NCI-H82 treated with DMSO at 0.1 percent for 48 hours (cell line): ENCODE measurements at regions not wholly inside any gene's neighbourhood (a gene's known extent, or its start where the extent isn't known, plus 50 kb on each side); places are given as distances from the start of the nearest gene placed in this dataset.

Experiments
- DNase-seq: peaks from one replicate; lab custom pipeline; 2025; ENCODE audit not compliant: unreplicated experiment; lab: John Stamatoyannopoulos, UW

- no peak for DNase-seq
Measured at GRCh38 chr13:97057176-97057575, 62.9 kb upstream of the OXGR1 start.

GRCh38 chr13:97058391-97058790 is 64.1 kb upstream of the OXGR1 start:
- peak; percentile 93 for DNase-seq

- no peak for DNase-seq
Measured at GRCh38 chr13:97058926-97059325, 64.7 kb upstream of the OXGR1 start.

GRCh38 chr13:97067017-97067895 is 73.0 kb upstream of the OXGR1 start:
- no peak for DNase-seq

GRCh38 chr13:97068151-97068550 is 73.9 kb upstream of the OXGR1 start:
- no peak for DNase-seq

GRCh38 chr13:97069050-97069815 is 75.0 kb upstream of the OXGR1 start:
- no peak for DNase-seq

GRCh38 chr13:97072297-97072696 is 78.0 kb upstream of the OXGR1 start:
- DNase-seq: no peak

GRCh38 chr13:97074618-97075017 is 80.3 kb upstream of the OXGR1 start:
- DNase-seq: no peak

GRCh38 chr13:97076898-97077297 is 82.6 kb upstream of the OXGR1 start:
- DNase-seq: no peak

GRCh38 chr13:97077341-97077740 is 83.1 kb upstream of the OXGR1 start:
- DNase-seq: no peak

- no peak for DNase-seq
Measured at GRCh38 chr13:97079726-97080125, 85.5 kb upstream of the OXGR1 start.

GRCh38 chr13:97082461-97083207 is 88.4 kb upstream of the OXGR1 start:
- no peak for DNase-seq

GRCh38 chr13:97091196-97091595 is 96.9 kb upstream of the OXGR1 start:
- DNase-seq: no peak

- no peak for DNase-seq
Measured at GRCh38 chr13:97100821-97101220, 106.5 kb upstream of the OXGR1 start.

- DNase-seq: no peak
Measured at GRCh38 chr13:97101912-97102708, 107.8 kb upstream of the OXGR1 start.

GRCh38 chr13:97106323-97106722 is 112.0 kb upstream of the OXGR1 start:
- DNase-seq: no peak

GRCh38 chr13:97107815-97108529 is 113.7 kb upstream of the OXGR1 start:
- no peak for DNase-seq

GRCh38 chr13:97108530-97108900 is 113.6 kb upstream of the MBNL2 start:
- no peak for DNase-seq

- DNase-seq: no peak
Measured at GRCh38 chr13:97109256-97109655, 112.9 kb upstream of the MBNL2 start.

- DNase-seq: peak; percentile 69
Measured at GRCh38 chr13:97109841-97110492, 112.2 kb upstream of the MBNL2 start.
